ENCODE measurements at regions not wholly inside any gene's neighbourhood (a gene's known extent, or its start where the extent isn't known, plus 50 kb on each side); places are given as distances from the start of the nearest gene placed in this dataset.
A peak's percentile ranks its signal among the peaks of the same experiment; 100 is the strongest.
"Not testable (repeated sequence)": the region's sequence is repeated elsewhere in the genome, so short reads cannot be mapped to it uniquely, and the experiment has no call there.

GRCh38 chr11:69914286-69915150 is 95.3 kb upstream of the FGF3 start:
- H3K9me3 ChIP-seq (ENCODE audit: control insufficient read depth, low read length) = no peaks in the 10 kb centered on the region
- no peak overlapping the region for H3K4me3 ChIP-seq (ENCODE audit: low read depth, low read length)
- peak overlapping the region; percentile 89 for H3K27ac ChIP-seq
- no peak overlapping the region for H3K9ac ChIP-seq
- no peak for TF ChIP-seq CTCF (IDR thresholded peaks at IDR 0.05)
- peak overlapping the region; percentile 66 for H2AFZ ChIP-seq
- H3K27me3 ChIP-seq (ENCODE audit: control insufficient read depth, insufficient read depth, low read length) = no peaks in the 10 kb centered on the region
- H3K79me2 ChIP-seq = no peaks in the 10 kb centered on the region
- H3K4me1 ChIP-seq = peaks cover 46% of the 10 kb centered on the region
- no peaks in the 10 kb centered on the region for H3K36me3 ChIP-seq (ENCODE audit: control insufficient read depth, insufficient read depth, low read length)
- peak overlapping the region; percentile 17 for H3K4me2 ChIP-seq (ENCODE audit: low read length)

GRCh38 chr11:69915151-69915500 is 95.9 kb upstream of the FGF3 start:
- no peaks in the 10 kb centered on the region for H3K9me3 ChIP-seq (ENCODE audit: control insufficient read depth, low read length)
- no peaks in the 10 kb centered on the region for H3K27me3 ChIP-seq (ENCODE audit: control insufficient read depth, insufficient read depth, low read length)
- no peaks in the 10 kb centered on the region for H3K36me3 ChIP-seq (ENCODE audit: control insufficient read depth, insufficient read depth, low read length)
- H3K4me1 ChIP-seq = peaks cover 46% of the 10 kb centered on the region
- no peak overlapping the region for H3K9ac ChIP-seq
- no peak overlapping the region for H3K4me3 ChIP-seq (ENCODE audit: low read depth, low read length)
- peak overlapping the region; percentile 66 for H2AFZ ChIP-seq
- H3K4me2 ChIP-seq (ENCODE audit: low read length) = no peak overlapping the region
- TF ChIP-seq CTCF (IDR thresholded peaks at IDR 0.05) = no peak
- peak overlapping the region; percentile 89 for H3K27ac ChIP-seq
- no peaks in the 10 kb centered on the region for H3K79me2 ChIP-seq

GRCh38 chr11:69915501-69916250 is 96.5 kb upstream of the FGF3 start:
- TF ChIP-seq CTCF (IDR thresholded peaks at IDR 0.05) = peak; percentile 84
- no peaks in the 10 kb centered on the region for H3K27me3 ChIP-seq (ENCODE audit: control insufficient read depth, insufficient read depth, low read length)
- no peaks in the 10 kb centered on the region for H3K36me3 ChIP-seq (ENCODE audit: control insufficient read depth, insufficient read depth, low read length)
- no peaks in the 10 kb centered on the region for H3K79me2 ChIP-seq
- peak overlapping the region; percentile 89 for H3K27ac ChIP-seq
- H3K4me2 ChIP-seq (ENCODE audit: low read length) = no peak overlapping the region
- no peaks in the 10 kb centered on the region for H3K9me3 ChIP-seq (ENCODE audit: control insufficient read depth, low read length)
- no peak overlapping the region for H3K9ac ChIP-seq
- H2AFZ ChIP-seq = peak overlapping the region; percentile 48
- no peak overlapping the region for H3K4me3 ChIP-seq (ENCODE audit: low read depth, low read length)
- H3K4me1 ChIP-seq = peaks cover 46% of the 10 kb centered on the region

GRCh38 chr11:69916251-69916649 is 97.0 kb upstream of the FGF3 start:
- not testable (repeated sequence) for H3K9ac ChIP-seq; H3K4me2 ChIP-seq (ENCODE audit: low read length); H3K79me2 ChIP-seq; H3K27me3 ChIP-seq (ENCODE audit: control insufficient read depth, insufficient read depth, low read length); H3K36me3 ChIP-seq (ENCODE audit: control insufficient read depth, insufficient read depth, low read length); H3K9me3 ChIP-seq (ENCODE audit: control insufficient read depth, low read length); H2AFZ ChIP-seq; H3K4me3 ChIP-seq (ENCODE audit: low read depth, low read length)
- H3K27ac ChIP-seq = peak overlapping the region; percentile 89
- peaks cover 43% of the 10 kb centered on the region for H3K4me1 ChIP-seq

- Histone ChIP-seq H3K4me1 (peaks cover 41% of the 10 kb centered on the region), H3K27ac (peak overlapping the region; percentile 89), H3K36me3 (ENCODE audit: control insufficient read depth, insufficient read depth, low read length) (no peaks in the 10 kb centered on the region), H2AFZ (peak overlapping the region; percentile 38), H3K9me3 (ENCODE audit: control insufficient read depth, low read length) (no peaks in the 10 kb centered on the region), H3K79me2 (no peaks in the 10 kb centered on the region), H3K27me3 (ENCODE audit: control insufficient read depth, insufficient read depth, low read length) (no peaks in the 10 kb centered on the region), H3K9ac (no peak overlapping the region), H3K4me3 (ENCODE audit: low read depth, low read length) (no peak overlapping the region), H3K4me2 (ENCODE audit: low read length) (no peak overlapping the region)
- TF ChIP-seq CTCF (IDR thresholded peaks at IDR 0.05) = no peak
Observed at GRCh38 chr11:69916806-69917387, 97.7 kb upstream of the FGF3 start.

Data from parathyroid adenoma (tissue), 2 donors.